IMR-90 (cell line): ENCODE measurements at regions not wholly inside any gene's neighbourhood (a gene's known extent, or its start where the extent isn't known, plus 50 kb on each side); places are given as distances from the start of the nearest gene placed in this dataset.
"Not testable (repeated sequence)": the region's sequence is repeated elsewhere in the genome, so short reads cannot be mapped to it uniquely, and the experiment has no call there.

Experiments used
- CTCF ChIP-seq: conservative IDR thresholded peaks from 2 replicates; pipeline ENCODE4 v1.5.1; 2012; ENCODE audit warnings: mild to moderate bottlenecking, low read depth, low read length, improper control_type of control experiment
- POLR2A ChIP-seq: IDR thresholded peaks from 2 replicates; pipeline ENCODE4 v1.6.1; 2012; ENCODE audit warnings: mild to moderate bottlenecking, low read depth, low read length

GRCh38 chrX:115735269-115735668 lies 174.3 kb downstream of the PLS3 start:
- TF ChIP-seq CTCF, POLR2A: not testable (repeated sequence)
